ENCODE measurements at regions not wholly inside any gene's neighbourhood (a gene's known extent, or its start where the extent isn't known, plus 50 kb on each side); places are given as distances from the start of the nearest gene placed in this dataset.

GRCh38 chr14:89566180-89566579, 149.1 kb upstream of the FOXN3 start:
- no peaks in the 10 kb centered on the region for H3K27me3 ChIP-seq (replicated peaks in 1 of 4; ENCODE audit: control extremely low read depth in 1 of 4, control insufficient read depth in 3 of 4, insufficient read depth in 4 of 4, low read length in 3 of 4)
- H3K79me2 ChIP-seq (ENCODE audit: control insufficient read depth, insufficient read depth, low read length): peaks cover 69% of the 10 kb centered on the region
- no peak for ATAC-seq (ENCODE audit: low read depth)
- H4K20me1 ChIP-seq (ENCODE audit: control insufficient read depth, insufficient read depth, low read length, poor library complexity, severe bottlenecking): peaks cover 24% of the 10 kb centered on the region
- H3K4me2 ChIP-seq (replicated peaks; ENCODE audit: low read depth, low read length, poor library complexity, severe bottlenecking): no peak overlapping the region
- peaks cover 29% of the 10 kb centered on the region for H3K4me1 Mint-ChIP-seq
- 92% methylated on average over 2 of the region's 5 CpGs for WGBS (ENCODE audit: insufficient coverage)
- DNase-seq: no peak
- TF ChIP-seq EZH2 (IDR thresholded peaks at IDR 0.05; ENCODE audit: borderline replicate concordance, insufficient read depth, low read depth, low read length, poor library complexity, severe bottlenecking) (no peak), CTCF (IDR thresholded peaks at IDR 0.05) (no peak)
- H3K9ac ChIP-seq (ENCODE audit: low read length): no peak overlapping the region
- intact Hi-C loops (cut with micrococcal nuclease): no loop called here
- H3K27me3 Mint-ChIP-seq: no peaks in the 10 kb centered on the region
- ChIA-PET POLR2A (no interaction called here), CTCF (no interaction called here)
- H3K36me3 ChIP-seq (replicated peaks in 1 of 2; ENCODE audit: control extremely low read depth in 1 of 2, control insufficient read depth in 1 of 2, extremely low read depth in 1 of 2, insufficient read depth in 2 of 2, low read length in 1 of 2): no peaks in the 10 kb centered on the region
- H3K4me3 ChIP-seq (ENCODE audit: control extremely low read depth in 1 of 5, extremely low read depth in 1 of 5, insufficient read depth in 1 of 5, low read depth in 2 of 5, low read length in 4 of 5): no peak overlapping the region
- H3K9me3 ChIP-seq (ENCODE audit: control extremely low read depth in 1 of 3, control insufficient read depth in 2 of 3, insufficient read depth in 1 of 3, low read length in 2 of 3): no peaks in the 10 kb centered on the region
- H3K4me1 ChIP-seq (ENCODE audit: control insufficient read depth in 2 of 2, insufficient read depth in 2 of 2, low read length in 2 of 2): peaks cover 9 to 12% of the 10 kb centered on the region in 2 donors
- no peaks in the 10 kb centered on the region for H3K9me3 Mint-ChIP-seq (ENCODE audit: insufficient read depth)
- H3K27ac Mint-ChIP-seq: no peak overlapping the region
- H3K27ac ChIP-seq (ENCODE audit: low read length in 2 of 2): no peak overlapping the region
- no peak overlapping the region for H3K4me3 Mint-ChIP-seq
- H2AFZ ChIP-seq (ENCODE audit: insufficient read depth, low read depth, low read length, poor library complexity, severe bottlenecking): no peak overlapping the region

DNA sequence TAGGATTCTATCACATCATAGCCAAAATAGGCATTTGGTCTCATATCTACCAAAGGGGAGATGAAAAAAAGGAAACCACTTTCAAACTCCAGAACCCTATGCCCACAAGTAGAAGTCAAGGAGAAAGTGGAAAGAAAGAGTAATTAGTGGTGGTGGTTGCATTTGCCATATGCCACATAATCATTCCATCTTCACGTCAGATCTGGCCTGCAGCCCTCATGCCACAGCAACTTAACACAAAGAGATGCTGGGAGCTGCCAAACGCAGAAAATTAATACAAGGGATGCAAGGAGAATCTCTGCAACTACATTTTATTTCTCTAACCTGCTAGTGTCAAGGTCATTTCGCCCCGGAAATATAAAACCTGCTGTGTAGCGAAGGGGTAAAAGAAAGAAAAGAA, 148.6 kb upstream of the FOXN3 start:
- H3K4me1 Mint-ChIP-seq: peaks cover 29% of the 10 kb centered on the region

More for the DNA sequence above, 148.6 kb upstream of the FOXN3 start:
- Mint-ChIP-seq H3K27me3 (no peaks in the 10 kb centered on the region), H3K27ac (no peak overlapping the region), H3K9me3 (ENCODE audit: insufficient read depth) (no peaks in the 10 kb centered on the region), H3K4me3 (no peak overlapping the region)
- POLR2A ChIA-PET: no interaction called here
- no peak overlapping the region for H3K27ac ChIP-seq (ENCODE audit: low read length in 2 of 2)
- H3K36me3 ChIP-seq (replicated peaks in 1 of 2; ENCODE audit: control extremely low read depth in 1 of 2, control insufficient read depth in 1 of 2, extremely low read depth in 1 of 2, insufficient read depth in 2 of 2, low read length in 1 of 2): no peaks in the 10 kb centered on the region
- WGBS (ENCODE audit: insufficient coverage): 100% methylated on average over 1 of the region's 5 CpGs
- H2AFZ ChIP-seq (ENCODE audit: insufficient read depth, low read depth, low read length, poor library complexity, severe bottlenecking): no peak overlapping the region
- H3K27me3 ChIP-seq (replicated peaks in 1 of 4; ENCODE audit: control extremely low read depth in 1 of 4, control insufficient read depth in 3 of 4, insufficient read depth in 4 of 4, low read length in 3 of 4): no peaks in the 10 kb centered on the region
- CTCF ChIA-PET: no interaction called here
- no peak overlapping the region for H3K9ac ChIP-seq (ENCODE audit: low read length)
- intact Hi-C loops (cut with micrococcal nuclease): no loop called here
- no peaks in the 10 kb centered on the region for H3K9me3 ChIP-seq (ENCODE audit: control extremely low read depth in 1 of 3, control insufficient read depth in 2 of 3, insufficient read depth in 1 of 3, low read length in 2 of 3)
- no peak overlapping the region for H3K4me3 ChIP-seq (ENCODE audit: control extremely low read depth in 1 of 5, extremely low read depth in 1 of 5, insufficient read depth in 1 of 5, low read depth in 2 of 5, low read length in 4 of 5)
- peaks cover 24% of the 10 kb centered on the region for H4K20me1 ChIP-seq (ENCODE audit: control insufficient read depth, insufficient read depth, low read length, poor library complexity, severe bottlenecking)
- TF ChIP-seq CTCF (IDR thresholded peaks at IDR 0.05) (no peak), EZH2 (IDR thresholded peaks at IDR 0.05; ENCODE audit: borderline replicate concordance, insufficient read depth, low read depth, low read length, poor library complexity, severe bottlenecking) (no peak)
- H3K79me2 ChIP-seq (ENCODE audit: control insufficient read depth, insufficient read depth, low read length): peaks cover 63% of the 10 kb centered on the region
- DNase-seq: no peak
- ATAC-seq (ENCODE audit: low read depth): no peak
- H3K4me2 ChIP-seq (replicated peaks; ENCODE audit: low read depth, low read length, poor library complexity, severe bottlenecking): no peak overlapping the region
- H3K4me1 ChIP-seq (ENCODE audit: control insufficient read depth in 2 of 2, insufficient read depth in 2 of 2, low read length in 2 of 2): peaks cover 9 to 12% of the 10 kb centered on the region in 2 donors

All from B cell (primary cell).